ENCODE measurements at regions not wholly inside any gene's neighbourhood (a gene's known extent, or its start where the extent isn't known, plus 50 kb on each side); places are given as distances from the start of the nearest gene placed in this dataset.

GRCh38 chr10:21437770-21438382 is 87.6 kb downstream of the SKIDA1 start:
- no peak overlapping the region for H3K27ac ChIP-seq
- TF ChIP-seq CTCF (IDR thresholded peaks at IDR 0.05) (no peak), ZFX (IDR thresholded peaks at IDR 0.05; ENCODE audit: borderline replicate concordance) (no peak)

DNA sequence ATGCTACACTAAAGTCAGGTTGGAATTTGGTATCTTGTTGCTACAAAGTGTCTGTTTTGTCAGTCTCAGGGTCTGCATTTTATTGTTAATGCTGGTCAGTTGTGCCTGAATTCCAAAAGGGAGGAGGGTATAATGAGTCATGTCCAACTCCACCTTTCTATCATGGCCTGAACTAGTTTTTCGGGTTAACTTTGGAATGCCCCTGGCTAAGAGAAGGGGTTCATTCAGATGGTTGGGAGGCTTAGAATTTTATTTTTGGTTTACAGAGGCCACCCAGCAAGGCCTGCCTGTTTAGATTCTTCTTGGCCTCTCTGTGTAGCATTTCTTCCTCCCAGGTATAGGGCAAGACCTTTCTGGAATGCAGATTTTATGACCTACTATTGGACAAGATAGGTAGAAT is 93.2 kb downstream of the SKIDA1 start:
- no peak overlapping the region for H3K27ac ChIP-seq
- no peak for TF ChIP-seq ZFX (IDR thresholded peaks at IDR 0.05; ENCODE audit: borderline replicate concordance)
- no peak for TF ChIP-seq CTCF (IDR thresholded peaks at IDR 0.05)

- H3K27ac ChIP-seq = no peak overlapping the region
- no peak for TF ChIP-seq ZFX (IDR thresholded peaks at IDR 0.05; ENCODE audit: borderline replicate concordance)
- no peak for TF ChIP-seq CTCF (IDR thresholded peaks at IDR 0.05)
Measured at GRCh38 chr10:21431799-21432198, 93.7 kb downstream of the SKIDA1 start.

- H3K27ac ChIP-seq = no peak overlapping the region
- TF ChIP-seq ZFX (IDR thresholded peaks at IDR 0.05; ENCODE audit: borderline replicate concordance) (no peak), CTCF (IDR thresholded peaks at IDR 0.05) (no peak)
Measured at GRCh38 chr10:21427804-21428481, 97.5 kb downstream of the SKIDA1 start.

- TF ChIP-seq ZFX (IDR thresholded peaks at IDR 0.05; ENCODE audit: borderline replicate concordance) (no peak), CTCF (IDR thresholded peaks at IDR 0.05) (no peak)
- no peak overlapping the region for H3K27ac ChIP-seq
Measured at GRCh38 chr10:21424459-21424861, 101.0 kb downstream of the SKIDA1 start.

DNA sequence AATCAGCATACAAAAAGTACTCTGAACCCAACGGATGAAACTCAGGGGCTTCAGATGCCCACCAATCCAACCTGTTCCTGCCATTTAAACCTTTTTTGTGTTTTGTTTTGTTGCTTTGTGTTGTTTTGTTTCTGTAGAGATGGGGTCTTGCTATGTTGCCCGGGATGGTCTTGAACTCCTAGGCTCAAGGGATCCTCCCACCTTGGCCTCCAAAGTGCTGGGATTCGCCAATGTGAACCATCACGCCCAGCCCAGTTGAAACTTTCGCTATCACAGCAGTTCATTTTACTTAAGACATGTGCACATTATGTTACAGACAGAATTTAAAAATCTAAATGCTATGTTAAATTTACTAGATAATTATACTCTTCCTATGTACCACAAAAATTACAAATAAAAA is 101.6 kb downstream of the SKIDA1 start:
- TF ChIP-seq ZFX (IDR thresholded peaks at IDR 0.05; ENCODE audit: borderline replicate concordance) (no peak), CTCF (IDR thresholded peaks at IDR 0.05) (no peak)
- no peak overlapping the region for H3K27ac ChIP-seq

DNA sequence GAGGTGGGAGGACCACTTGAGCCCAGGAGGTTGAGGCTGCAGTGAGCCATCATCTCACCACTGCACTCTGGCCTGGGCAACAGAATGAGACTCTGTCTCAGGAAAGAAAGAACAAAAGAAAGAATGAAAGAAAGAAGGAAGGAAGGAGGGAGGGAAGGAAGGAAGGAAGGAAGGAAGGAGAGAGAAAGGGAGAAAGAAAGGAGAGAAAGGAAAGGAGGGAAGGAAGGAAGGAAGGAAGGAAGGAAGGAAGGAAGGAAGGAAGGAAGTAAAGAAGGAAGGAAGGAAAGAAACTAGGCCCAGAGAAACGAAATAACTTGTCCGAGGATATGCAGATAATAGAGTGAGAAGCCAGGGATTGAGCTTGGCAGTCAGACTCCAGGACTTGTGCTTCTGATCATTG is 102.1 kb downstream of the SKIDA1 start:
- no peak overlapping the region for H3K27ac ChIP-seq
- no peak for TF ChIP-seq CTCF (IDR thresholded peaks at IDR 0.05)
- TF ChIP-seq ZFX (IDR thresholded peaks at IDR 0.05; ENCODE audit: borderline replicate concordance) = no peak
